ENCODE measurements at regions not wholly inside any gene's neighbourhood (a gene's known extent, or its start where the extent isn't known, plus 50 kb on each side); places are given as distances from the start of the nearest gene placed in this dataset.

- TF ChIP-seq GATA2 (IDR thresholded peaks at IDR 0.05; ENCODE audit: low read depth, low read length) (no peak), GATA3 (IDR thresholded peaks at IDR 0.05; ENCODE audit: low read depth, low read length) (no peak)
Observed at GRCh38 chr4:60962286-60962685, 237.8 kb upstream of the ADGRL3 start.
